ENCODE measurements at regions not wholly inside any gene's neighbourhood (a gene's known extent, or its start where the extent isn't known, plus 50 kb on each side); places are given as distances from the start of the nearest gene placed in this dataset.

DNA sequence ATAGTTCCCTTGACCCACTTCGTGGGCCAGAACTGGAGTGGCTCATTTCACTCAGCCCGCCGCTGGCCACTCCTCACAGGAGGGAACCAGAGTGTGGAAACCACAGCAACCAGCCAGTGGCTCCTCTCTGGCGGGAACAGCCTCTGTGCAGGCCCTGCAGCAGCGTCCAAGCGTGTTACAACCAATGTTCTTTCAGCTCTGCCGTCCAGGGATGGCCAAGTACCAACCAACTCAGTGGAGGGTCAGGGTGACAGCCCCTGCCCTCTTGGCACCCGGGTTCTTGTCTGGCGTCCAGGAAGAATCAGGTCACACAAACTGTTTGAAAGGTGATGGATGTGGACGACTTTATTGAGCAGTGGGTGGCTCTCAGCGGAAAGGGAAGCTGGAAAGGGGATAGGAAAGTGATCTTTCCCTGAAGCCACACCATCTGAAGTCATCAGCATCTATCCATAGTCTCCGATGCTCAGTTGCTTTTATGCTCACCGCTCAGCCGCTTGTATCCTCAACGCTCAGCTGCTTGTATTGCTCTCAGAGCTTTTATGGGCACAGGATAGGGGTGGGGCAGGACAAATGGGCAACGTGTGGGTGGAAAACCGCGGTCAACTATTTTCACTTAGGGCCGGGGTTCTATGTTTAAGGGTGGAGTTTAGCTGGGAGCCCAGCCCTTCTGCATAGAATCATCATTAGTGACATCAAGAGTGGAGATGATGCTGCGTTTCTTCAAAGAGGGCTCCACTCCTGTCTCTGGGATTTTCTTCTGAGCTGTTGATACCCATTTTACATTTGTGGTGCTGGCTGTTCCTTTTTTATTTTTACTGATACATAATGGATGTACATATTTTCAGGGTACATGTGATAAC is 250.2 kb downstream of the RRAGC start:
- TF ChIP-seq, protein P1, sequence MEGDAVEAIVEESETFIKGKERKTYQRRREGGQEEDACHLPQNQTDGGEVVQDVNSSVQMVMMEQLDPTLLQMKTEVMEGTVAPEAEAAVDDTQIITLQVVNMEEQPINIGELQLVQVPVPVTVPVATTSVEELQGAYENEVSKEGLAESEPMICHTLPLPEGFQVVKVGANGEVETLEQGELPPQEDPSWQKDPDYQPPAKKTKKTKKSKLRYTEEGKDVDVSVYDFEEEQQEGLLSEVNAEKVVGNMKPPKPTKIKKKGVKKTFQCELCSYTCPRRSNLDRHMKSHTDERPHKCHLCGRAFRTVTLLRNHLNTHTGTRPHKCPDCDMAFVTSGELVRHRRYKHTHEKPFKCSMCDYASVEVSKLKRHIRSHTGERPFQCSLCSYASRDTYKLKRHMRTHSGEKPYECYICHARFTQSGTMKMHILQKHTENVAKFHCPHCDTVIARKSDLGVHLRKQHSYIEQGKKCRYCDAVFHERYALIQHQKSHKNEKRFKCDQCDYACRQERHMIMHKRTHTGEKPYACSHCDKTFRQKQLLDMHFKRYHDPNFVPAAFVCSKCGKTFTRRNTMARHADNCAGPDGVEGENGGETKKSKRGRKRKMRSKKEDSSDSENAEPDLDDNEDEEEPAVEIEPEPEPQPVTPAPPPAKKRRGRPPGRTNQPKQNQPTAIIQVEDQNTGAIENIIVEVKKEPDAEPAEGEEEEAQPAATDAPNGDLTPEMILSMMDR (IDR thresholded peaks at IDR 0.05 in 8 of 11, conservative IDR thresholded peaks at IDR 0.05 in 3 of 11) = no peak
- no peak for TF ChIP-seq POLR2A (IDR thresholded peaks at IDR 0.05)

Data from spleen (tissue), 7 donors.